GM18508 (cell line): ENCODE measurements at regions not wholly inside any gene's neighbourhood (a gene's known extent, or its start where the extent isn't known, plus 50 kb on each side); places are given as distances from the start of the nearest gene placed in this dataset.
"Not testable (repeated sequence)": the region's sequence is repeated elsewhere in the genome, so short reads cannot be mapped to it uniquely, and the experiment has no call there.

ENCODE experiments used
- ATAC-seq: cut with Tn5 transposase; IDR thresholded peaks from one replicate; pipeline ENCODE4 v1.9.1; 2021; ENCODE audit warnings: moderate number of reproducible peaks; ENCODE audit not compliant: insufficient read depth, unreplicated experiment

DNA sequence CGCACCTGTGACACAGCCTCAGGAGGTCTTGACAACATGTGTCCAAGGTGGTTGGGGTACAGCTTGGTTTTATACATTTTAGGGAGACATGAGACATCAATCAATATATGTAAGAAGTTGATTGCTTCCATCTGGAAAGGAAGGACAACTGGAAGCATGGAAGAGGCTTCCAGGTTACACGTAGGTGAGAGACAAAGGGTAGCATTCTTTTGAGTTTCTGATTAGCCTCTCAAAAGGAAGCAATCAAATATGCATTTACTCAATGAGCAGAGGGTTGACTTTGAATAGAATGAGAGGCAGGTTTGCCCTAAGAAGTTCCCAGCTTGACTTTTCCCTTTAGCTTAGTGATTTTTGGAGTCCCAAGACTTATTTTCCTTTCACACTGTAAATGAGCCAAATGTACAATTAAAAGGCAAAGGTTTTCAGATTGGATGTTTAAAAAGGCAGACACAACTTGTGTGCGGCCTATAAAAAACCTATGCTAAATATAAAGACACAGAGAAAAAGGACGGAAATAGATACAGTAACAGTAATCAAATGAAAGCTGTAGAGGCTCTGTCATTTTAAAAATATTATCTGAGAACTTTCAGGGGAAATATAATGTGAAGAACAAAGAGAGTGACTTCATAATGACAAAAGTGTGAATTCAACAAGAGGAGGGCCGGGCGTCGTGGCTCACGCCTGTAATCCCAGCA lies 65.7 kb upstream of the LANCL2 start:
- ATAC-seq: no peak

DNA sequence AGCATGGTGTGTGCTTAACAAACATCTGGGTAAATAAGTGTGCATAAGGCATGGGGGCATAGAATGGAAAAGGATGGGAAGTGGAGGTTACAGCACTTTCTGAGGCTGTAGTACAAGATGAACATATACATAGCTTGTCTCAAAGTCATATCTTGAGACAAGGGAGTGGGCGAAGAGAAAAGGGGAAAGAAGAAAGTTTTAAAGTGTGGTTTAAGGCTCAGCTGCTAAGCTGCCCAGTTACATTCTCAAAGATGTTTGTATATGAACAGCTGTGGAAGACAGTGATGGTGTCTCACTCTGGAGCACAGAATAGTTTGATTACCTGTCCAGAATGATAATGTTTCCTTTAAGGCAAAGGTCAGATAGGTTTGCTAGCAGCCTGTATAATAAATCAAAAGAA lies 61.9 kb upstream of the LANCL2 start:
- peak; percentile 53 for ATAC-seq

DNA sequence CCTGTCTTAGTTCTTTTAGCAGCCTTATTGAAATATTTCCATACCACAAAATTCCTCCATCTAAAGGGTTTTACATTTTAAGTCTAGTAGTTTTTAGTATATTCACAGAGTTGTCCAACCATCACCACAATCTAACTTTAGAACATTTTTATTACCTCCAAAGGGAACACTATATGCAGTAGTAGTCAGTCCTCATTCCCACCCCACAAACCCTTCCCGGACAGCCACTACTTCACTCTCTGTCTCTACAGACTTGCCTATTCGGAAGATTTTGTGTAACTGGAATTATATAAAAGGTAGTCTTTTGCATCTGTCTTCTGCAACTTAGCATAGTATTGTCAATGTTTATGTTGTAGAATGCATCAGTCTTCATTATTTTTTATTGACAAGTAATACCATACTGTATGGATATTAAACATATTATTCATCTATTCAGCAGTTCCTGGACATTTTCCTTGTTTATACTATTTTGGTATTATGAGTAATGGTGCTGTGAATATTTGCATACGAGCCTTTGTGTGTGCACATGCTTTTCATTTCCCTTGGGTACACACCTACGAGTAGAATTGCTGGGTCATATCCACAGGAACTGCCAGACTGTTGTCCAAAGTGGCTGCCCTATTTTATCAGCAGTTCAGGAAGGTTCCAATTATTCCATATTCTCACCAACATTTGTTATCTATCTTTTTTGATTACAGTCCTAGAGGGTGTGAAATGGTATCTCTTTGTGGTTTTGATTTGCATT lies 60.9 kb upstream of the LANCL2 start:
- no peak for ATAC-seq

DNA sequence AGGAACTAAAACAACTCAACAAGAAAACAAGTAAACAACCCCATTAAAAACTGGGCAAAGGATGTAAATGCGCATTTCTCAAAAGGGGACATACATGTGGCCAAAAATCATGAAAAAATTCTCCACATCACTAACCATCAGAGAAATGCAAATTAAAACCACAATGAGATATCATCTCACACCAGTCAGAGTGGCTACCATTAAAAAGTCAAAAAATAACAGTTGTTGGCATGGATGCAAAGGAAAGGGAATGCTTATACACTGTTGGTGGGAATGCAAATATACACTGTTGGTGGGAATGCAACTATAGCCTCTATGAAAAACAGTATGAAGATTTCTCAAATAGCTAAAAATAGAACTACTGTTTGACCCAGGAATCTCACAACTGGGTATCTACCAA lies 60.0 kb upstream of the LANCL2 start:
- no peak for ATAC-seq

DNA sequence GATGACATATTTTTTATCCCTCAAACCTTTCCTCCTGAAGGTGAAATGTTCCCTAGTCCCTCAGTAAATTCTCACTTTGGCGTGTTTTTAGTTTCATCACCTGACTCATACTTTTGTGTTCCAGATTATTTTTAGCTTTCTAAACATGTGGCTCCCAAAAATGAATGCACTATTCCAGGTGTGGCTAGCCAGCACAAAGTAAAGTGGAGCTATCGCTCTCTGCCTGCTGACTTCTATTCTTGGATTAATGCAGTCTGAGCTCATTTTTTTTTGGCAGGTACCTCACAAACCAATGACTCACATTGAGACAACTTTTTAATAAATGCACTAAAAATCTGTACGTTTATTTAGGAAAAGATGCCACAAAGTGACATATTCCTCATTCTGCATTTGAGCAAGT lies 58.8 kb upstream of the LANCL2 start:
- ATAC-seq: no peak

DNA sequence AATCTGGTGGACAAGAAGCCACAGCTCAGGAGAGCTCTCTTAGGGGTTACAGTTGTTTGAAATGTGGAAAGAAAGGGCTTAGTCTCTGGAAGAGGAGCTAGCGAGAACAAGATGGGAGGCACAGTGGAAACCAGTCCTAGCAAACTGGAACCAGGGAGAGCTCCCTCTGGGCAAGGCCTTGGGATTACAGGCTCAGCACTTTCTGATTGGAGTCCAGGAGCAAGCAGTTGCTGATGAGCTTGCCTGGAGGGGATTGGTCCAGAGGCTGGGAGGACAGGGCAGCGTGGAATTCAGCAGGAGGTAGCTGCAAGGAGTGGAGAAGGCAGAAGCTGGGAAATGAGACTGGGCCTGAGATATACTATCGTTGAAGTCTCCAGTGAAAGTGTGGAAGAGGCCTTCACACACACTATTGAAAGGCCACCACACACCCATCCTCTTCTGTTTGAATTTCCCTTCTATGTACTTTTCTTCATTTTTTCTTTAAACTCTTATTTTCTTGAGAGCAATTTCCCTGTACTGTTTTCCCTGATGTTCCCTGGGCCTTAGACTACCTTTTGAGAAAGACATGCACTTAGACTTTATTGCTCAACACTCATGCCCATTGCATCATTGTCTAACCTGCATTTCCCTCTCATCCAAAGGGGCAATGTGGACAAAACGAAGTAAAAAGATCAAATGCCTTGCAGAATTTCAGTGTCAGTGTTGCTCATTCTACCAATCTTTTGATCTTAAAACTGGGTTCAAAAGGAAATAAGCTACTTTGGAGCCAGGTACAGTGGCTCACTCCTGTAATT lies 57.8 kb upstream of the LANCL2 start:
- no peak for ATAC-seq

DNA sequence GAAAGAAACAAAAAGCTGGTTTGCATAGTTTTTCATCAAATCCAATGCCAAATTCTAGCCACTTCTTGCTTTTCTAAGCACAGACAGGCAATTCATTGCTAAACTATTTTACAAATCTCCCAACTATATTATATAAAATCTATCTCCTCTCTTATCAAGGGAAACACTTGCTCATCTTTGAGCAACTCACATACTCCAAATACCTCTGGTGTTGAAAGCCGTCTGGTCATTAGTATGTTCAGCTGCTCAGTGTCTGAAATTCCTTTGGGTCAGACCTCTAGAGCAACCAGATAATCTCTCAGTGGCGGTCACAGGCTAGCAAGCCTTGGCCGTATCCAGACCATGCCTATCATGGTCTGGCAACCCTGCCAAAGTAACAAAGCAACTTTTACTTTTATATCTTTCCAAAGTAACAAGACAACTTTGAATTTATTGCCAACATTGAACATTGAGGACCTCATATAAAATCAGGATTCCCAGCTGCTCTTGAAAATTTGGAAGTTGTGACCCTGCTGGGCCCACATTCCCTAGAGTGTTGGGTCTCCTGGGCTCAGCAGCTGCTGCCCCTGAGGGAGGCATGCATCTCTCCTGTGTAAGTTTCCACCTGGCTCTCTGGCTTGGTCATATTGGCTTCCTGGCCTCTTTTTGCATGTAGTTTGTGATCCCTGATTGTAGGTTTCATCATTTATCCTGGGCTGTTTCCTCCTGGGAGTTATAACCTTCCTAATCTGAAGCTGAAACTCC lies 56.8 kb upstream of the LANCL2 start:
- no peak for ATAC-seq

DNA sequence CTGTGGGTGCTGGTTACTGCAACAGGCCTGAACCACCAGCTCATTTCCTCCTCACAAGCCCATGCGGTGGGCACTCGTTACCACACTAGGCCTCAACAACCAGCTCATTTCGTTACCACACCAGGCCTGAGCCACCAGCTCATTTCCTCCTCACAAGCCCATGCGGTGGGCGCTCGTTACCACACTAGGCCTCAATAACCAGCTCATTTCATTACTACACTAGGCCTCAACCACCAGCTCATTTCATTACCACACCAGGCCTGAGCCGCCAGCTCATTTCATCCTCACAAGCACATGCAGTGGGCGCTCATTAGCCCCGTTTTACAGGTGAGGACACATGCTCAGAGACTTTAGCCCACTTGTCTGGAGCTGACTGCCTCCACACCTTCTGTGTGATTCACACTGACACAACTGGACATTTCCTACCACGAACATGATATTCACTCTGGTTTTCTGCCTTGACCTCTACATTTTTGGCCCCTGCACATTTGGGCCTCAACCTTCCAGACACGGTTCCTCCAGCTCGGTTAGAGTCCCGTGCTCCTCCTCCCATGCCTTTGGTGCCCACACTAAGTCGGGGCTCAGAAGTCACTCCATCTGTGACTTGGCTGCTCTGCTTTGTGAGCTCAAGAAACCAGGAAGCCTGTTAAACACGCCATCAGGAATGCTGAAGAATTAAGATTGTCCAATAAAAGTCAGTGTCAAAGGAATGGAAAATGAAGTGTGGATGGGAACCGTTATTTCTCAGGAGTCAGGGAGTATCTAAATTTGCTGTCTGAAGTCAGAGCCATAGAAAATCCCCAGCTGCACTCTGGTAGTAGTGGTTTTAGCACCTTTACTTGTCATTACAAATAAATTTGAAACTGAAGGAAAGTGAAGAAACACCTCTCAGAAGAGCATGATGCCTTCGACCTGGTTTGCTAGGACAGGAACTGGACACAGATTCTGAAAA lies 55.8 kb upstream of the LANCL2 start:
- peak; percentile 97 for ATAC-seq

DNA sequence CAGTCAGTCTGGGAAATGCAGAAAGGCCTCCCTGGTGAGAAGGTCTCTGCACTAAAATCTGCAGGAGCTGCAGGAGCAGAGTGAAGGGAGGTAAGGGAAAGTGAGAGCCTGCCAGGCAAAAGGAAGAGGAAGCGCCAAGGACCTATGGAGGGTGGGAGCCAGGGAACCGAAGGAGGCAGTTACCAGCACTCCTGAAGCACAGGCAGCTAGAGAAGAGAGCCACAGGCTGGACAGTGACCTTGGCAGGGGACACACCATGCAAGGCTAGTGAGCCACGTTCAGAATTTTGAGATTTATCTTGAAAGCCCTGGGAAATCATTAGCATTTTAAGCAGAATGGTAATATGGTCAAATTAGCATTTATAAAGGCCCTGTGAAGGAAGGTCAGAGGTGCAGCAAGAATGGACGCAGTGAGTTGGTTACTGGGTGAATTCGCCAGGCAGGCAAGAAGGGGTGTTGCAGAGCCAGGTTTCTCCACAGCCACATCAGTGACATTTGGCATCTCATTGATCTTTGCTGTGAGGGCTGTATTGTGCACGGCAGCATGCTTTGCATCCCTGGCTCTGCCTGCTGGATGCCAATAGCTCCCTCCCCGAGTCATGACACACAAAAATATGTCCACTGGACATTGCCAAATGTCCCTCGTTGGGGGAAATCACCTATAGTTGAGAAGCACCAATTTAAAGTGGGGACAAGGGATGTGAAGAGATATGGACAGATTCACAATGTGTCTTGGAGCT lies 54.7 kb upstream of the LANCL2 start:
- ATAC-seq: no peak

DNA sequence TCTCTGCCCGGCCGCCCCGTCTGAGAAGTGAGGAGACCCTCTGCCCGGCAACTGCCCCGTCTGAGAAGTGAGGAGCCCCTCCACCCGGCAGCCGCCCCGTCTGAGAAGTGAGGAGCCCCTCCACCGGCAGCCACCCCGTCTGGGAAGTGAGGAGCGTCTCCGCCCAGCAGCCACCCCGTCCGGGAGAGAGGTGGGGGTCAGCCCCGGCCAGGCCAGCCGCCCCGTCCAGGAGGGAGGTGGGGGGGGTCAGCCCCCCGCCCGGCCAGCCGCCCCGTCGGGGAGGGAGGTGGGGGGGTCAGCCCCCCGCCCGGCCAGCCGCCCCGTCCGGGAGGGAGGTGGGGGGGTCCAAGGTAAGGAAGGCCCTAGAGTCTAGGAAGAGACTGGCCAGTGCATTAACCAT lies 53.2 kb upstream of the LANCL2 start:
- ATAC-seq: not testable (repeated sequence)

DNA sequence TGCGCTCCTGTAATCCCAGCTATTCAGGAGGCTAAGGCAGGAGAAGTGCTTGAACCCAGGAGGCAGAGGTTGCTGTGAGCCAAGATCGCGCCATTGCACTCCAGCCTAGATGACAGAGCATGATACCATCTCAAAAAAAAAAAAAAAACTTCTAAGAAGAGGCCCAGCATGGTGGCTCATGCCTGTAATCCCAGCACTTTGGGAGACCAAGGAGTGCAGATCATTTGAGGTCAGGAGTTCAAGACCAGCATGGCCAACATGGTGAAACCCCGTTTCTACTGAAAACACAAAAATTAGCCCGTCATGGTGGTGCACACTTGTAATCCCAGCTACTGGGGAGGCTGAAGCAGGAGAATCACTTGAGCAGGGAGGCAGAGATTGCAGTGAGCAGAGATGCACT lies 51.5 kb upstream of the LANCL2 start:
- ATAC-seq: not testable (repeated sequence)

DNA sequence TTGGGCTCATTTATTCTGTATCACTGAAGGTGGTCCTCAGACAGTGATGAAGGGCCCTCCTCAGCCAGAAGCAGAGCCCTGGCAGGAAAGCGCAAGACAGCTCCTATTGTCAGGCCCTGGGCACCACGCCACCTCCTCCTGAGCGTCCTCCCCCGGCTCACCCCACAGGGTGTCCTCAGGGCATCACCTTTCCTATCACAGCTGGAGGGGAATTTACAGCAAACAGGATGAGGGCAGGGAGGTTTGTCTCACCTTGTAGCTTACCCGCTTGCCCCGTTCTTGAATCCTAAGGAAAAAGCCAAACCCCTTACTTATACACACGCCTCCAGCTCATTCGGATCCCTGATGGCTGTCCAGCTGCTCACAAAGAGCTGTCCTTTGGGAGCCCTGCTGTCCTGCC lies 50.2 kb upstream of the LANCL2 start:
- no peak for ATAC-seq
